K562 (cell line): ENCODE measurements at regions not wholly inside any gene's neighbourhood (a gene's known extent, or its start where the extent isn't known, plus 50 kb on each side); places are given as distances from the start of the nearest gene placed in this dataset.

Experiments used
- E2F6 ChIP-seq, 2 experiments: IDR thresholded peaks; 2 replicates each; pipeline ENCODE4 v1.6.1; 2011; ENCODE audit warnings: borderline replicate concordance in 1 of 2, control low read depth in 1 of 2, low read depth in 1 of 2, low read length in 1 of 2, mild to moderate bottlenecking in 1 of 2, mixed read lengths in 1 of 2, moderate library complexity in 1 of 2; ENCODE audit not compliant: insufficient read depth in 1 of 2, insufficient read length in 1 of 2, poor library complexity in 1 of 2, severe bottlenecking in 1 of 2; ENCODE audit errors: extremely low read depth in 1 of 2
- NR0B1 ChIP-seq: fragments of 450-650 bp; IDR thresholded peaks from one replicate; pipeline ENCODE4 v1.6.1; 2018; ENCODE audit warnings: mild to moderate bottlenecking, moderate library complexity; ENCODE audit not compliant: partially characterized antibody
- PATZ1 ChIP-seq: fragments of 250-450 bp; sonication (Bioruptor Pico); IDR thresholded peaks from 2 replicates; pipeline ENCODE4 v1.5.0; 2020; ENCODE audit warnings: mild to moderate bottlenecking, borderline replicate concordance
- PCBP1 ChIP-seq: fragments of 200-400 bp; formaldehyde crosslinking; IDR thresholded peaks from 2 replicates; pipeline ENCODE4 v1.6.1; 2018; ENCODE audit warnings: mild to moderate bottlenecking, low read depth, low read length; ENCODE audit not compliant: poor library complexity, severe bottlenecking
- RFX1 ChIP-seq: fragments of 450-650 bp; IDR thresholded peaks from 2 replicates; pipeline ENCODE4 v1.6.1; 2016; ENCODE audit warnings: mild to moderate bottlenecking, moderate library complexity
- RFX7 ChIP-seq: fragments of 250-450 bp; sonication (Bioruptor Pico); IDR thresholded peaks from 2 replicates; pipeline ENCODE4 v1.5.1; 2021; ENCODE audit warnings: mild to moderate bottlenecking
- STAT5A ChIP-seq: IDR thresholded peaks from 2 replicates; pipeline ENCODE4 v1.6.1; 2012; ENCODE audit warnings: low read length, inconsistent platforms, borderline replicate concordance

GRCh38 chr4:138392751-138393308, 150.7 kb upstream of the SLC7A11 start (continued):
- TF ChIP-seq PATZ1 (CRISPR knock-in tag) (no peak), E2F6 (IDR thresholded peaks at IDR 0.05; ENCODE audit: borderline replicate concordance in 1 of 2, extremely low read depth in 1 of 2, insufficient read depth in 1 of 2, insufficient read length in 1 of 2, low read depth in 1 of 2, low read length in 1 of 2, poor library complexity in 1 of 2, severe bottlenecking in 1 of 2) (no peak), NR0B1 (no peak), RFX1 (no peak), PCBP1 (no peak), RFX7 (CRISPR knock-in tag) (no peak), STAT5A (no peak)
